Ishikawa (cell line): ENCODE measurements at regions not wholly inside any gene's neighbourhood (a gene's known extent, or its start where the extent isn't known, plus 50 kb on each side); places are given as distances from the start of the nearest gene placed in this dataset.

ENCODE experiments used
- CEBPB ChIP-seq: IDR thresholded peaks from 2 replicates; pipeline ENCODE4 v1.6.1; 2012
- CREB1 ChIP-seq: IDR thresholded peaks from 2 replicates; pipeline ENCODE4 v1.6.1; 2012; ENCODE audit warnings: low read depth
- EGR1 ChIP-seq: IDR thresholded peaks from 2 replicates; pipeline ENCODE4 v1.6.1; 2012
- EP300 ChIP-seq: IDR thresholded peaks from 2 replicates; pipeline ENCODE4 v1.6.1; 2012; ENCODE audit warnings: borderline replicate concordance
- FOXM1 ChIP-seq: IDR thresholded peaks from 2 replicates; pipeline ENCODE4 v1.6.1; 2012; ENCODE audit warnings: low read depth, borderline replicate concordance
- NFIC ChIP-seq: IDR thresholded peaks from 2 replicates; pipeline ENCODE4 v1.6.1; 2012
- RAD21 ChIP-seq: IDR thresholded peaks from 2 replicates; pipeline ENCODE4 v1.6.1; 2012; ENCODE audit warnings: low read depth
- REST ChIP-seq: IDR thresholded peaks from 2 replicates; pipeline ENCODE4 v1.6.1; 2012; ENCODE audit warnings: low read depth, mild to moderate bottlenecking
- TAF1 ChIP-seq: IDR thresholded peaks from 2 replicates; pipeline ENCODE4 v1.6.1; 2012; ENCODE audit warnings: low read depth, mild to moderate bottlenecking
- TCF12 ChIP-seq: IDR thresholded peaks from 2 replicates; pipeline ENCODE4 v1.6.1; 2012; ENCODE audit warnings: low read depth
- TEAD4 ChIP-seq: IDR thresholded peaks from 2 replicates; pipeline ENCODE4 v1.6.1; 2012
- YY1 ChIP-seq: IDR thresholded peaks from 2 replicates; pipeline ENCODE4 v1.6.1; 2012; ENCODE audit warnings: low read depth
- ZBTB7A ChIP-seq: IDR thresholded peaks from 2 replicates; pipeline ENCODE4 v1.6.1; 2012; ENCODE audit warnings: low read depth
- TF ChIP-seq, protein P1 (sequence below): IDR thresholded peaks from 2 replicates; pipeline ENCODE4 v1.6.1; 2012
- TF ChIP-seq, protein P2 (sequence below): IDR thresholded peaks from 2 replicates; pipeline ENCODE4 v1.6.1; 2012

DNA sequence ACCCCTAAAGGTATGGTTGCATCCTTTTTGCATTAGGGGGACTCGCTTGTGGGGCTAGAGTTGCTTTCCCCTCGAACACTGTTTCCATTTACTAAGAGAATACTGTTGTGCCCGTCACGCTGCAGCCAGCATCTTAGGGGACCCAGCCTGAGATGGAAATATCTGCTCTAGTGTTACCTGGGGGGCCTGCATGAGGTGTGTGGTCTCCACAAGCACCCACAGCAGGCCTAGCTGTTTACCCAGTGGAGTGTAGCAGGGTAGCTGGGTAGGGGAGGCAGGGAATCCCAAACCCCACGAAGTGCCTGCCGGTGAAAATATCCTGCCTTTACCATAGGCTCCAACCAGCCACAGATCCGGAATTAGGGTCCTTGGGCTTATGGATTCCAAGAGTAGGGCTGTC lies 303.6 kb downstream of the PTPRU start:
- TF ChIP-seq YY1 (no peak), CREB1 (no peak), TCF12 (no peak), TEAD4 (no peak), TAF1 (no peak), EP300 (no peak), EGR1 (no peak), RAD21 (no peak), REST (no peak), ZBTB7A (no peak), CEBPB (no peak)
- TF ChIP-seq, protein P1, sequence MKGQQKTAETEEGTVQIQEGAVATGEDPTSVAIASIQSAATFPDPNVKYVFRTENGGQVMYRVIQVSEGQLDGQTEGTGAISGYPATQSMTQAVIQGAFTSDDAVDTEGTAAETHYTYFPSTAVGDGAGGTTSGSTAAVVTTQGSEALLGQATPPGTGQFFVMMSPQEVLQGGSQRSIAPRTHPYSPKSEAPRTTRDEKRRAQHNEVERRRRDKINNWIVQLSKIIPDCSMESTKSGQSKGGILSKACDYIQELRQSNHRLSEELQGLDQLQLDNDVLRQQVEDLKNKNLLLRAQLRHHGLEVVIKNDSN, result no peak
- TF ChIP-seq, protein P2, sequence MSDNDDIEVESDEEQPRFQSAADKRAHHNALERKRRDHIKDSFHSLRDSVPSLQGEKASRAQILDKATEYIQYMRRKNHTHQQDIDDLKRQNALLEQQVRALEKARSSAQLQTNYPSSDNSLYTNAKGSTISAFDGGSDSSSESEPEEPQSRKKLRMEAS, result no peak

DNA sequence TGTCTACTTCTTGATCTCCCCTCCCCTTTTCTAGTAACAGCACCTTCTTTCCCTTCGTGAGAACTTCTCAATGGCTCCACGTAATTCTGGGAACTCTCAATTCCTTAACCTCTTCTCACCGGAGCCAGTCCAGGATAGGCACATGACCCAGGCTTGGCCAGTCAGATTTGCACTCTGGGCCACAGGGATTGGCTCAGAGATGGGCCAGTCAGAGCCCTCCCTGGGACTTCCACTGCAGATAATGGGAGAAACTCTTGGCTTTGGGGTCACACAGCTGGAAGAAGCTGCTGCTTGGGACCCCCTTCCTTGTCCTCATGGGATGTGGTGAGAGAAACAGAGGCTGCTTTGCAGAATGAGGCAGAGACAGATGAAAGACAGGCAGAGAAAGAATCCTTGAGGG lies 302.3 kb downstream of the PTPRU start:
- TF ChIP-seq TEAD4, result no peak
- TF ChIP-seq FOXM1, result no peak

- TF ChIP-seq YY1 (no peak), NFIC (no peak), FOXM1 (no peak), EP300 (no peak), EGR1 (no peak), ZBTB7A (no peak), TCF12 (no peak), TEAD4 (no peak), CREB1 (no peak)
- TF ChIP-seq, protein P2, result no peak
Observed at GRCh38 chr1:29532751-29533150, 296.4 kb downstream of the PTPRU start.

DNA sequence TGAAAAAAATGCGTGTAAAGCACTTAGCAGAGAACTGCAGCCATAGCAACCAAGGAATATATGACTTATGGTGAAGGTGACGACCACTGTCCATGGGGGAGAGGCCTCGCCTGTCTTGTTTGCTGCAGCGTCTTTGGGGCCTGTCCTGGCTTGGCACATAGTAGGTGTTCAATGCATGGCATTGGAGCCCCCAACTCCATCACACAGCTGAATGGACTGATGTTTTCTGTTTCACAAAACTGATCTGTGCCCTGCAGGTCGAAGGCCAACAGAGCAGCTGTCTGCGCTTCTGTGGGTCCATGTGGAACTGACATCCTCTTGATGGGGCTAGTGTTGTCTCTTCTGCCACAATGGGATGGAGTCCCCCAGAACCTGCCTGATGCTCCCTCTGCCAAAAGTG lies 296.0 kb downstream of the PTPRU start:
- no peak for TF ChIP-seq EP300
- no peak for TF ChIP-seq REST
- TF ChIP-seq EGR1, result no peak
- no peak for TF ChIP-seq CREB1
- TF ChIP-seq, protein P1, result no peak
- TF ChIP-seq FOXM1, result no peak

DNA sequence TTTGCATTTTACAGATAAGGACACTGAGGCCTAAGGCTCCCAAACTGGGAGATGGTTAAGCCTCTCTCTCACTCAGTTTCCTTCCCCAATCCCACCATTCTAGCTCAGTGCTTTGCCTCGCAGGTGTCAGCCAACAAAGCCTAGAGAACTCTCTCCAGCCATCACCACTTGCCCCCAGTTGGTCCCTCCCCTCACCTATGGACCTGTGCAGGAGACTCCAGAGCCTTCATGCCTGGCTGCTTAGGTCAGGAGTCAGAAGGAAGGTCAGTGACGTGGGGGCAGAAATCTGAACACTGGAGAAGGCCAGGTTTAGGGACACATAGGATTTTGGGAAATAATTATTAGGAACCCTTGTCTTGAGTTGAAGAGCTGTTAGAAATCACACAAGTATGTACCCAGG lies 295.3 kb downstream of the PTPRU start:
- TF ChIP-seq, protein P1, result no peak
- TF ChIP-seq TCF12 (no peak), CEBPB (no peak), EP300 (no peak), YY1 (no peak), TAF1 (no peak), FOXM1 (no peak), REST (no peak)
- TF ChIP-seq, protein P2, result no peak
